ENCODE measurements at regions not wholly inside any gene's neighbourhood (a gene's known extent, or its start where the extent isn't known, plus 50 kb on each side); places are given as distances from the start of the nearest gene placed in this dataset.

- DNase-seq, result no peak
- ChIA-PET POLR2A (ENCODE audit: unreplicated experiment) (no interaction called here), CTCF (no interaction called here)
- Histone ChIP-seq H3K79me2 (ENCODE audit: low read depth) (no peaks in the 10 kb centered on the region), H2AFZ (no peak overlapping the region), H3F3A (ENCODE audit: insufficient read depth, low read depth) (no peaks in the 10 kb centered on the region), H3K9me3 (ENCODE audit: insufficient read depth, low read depth) (no peaks in the 10 kb centered on the region), H3K27me3 (ENCODE audit: insufficient read depth, low read depth) (no peaks in the 10 kb centered on the region), H3K4me1 (replicated peaks; ENCODE audit: insufficient read depth) (no peaks in the 10 kb centered on the region), H3K27ac (no peak overlapping the region), H3K9me2 (ENCODE audit: insufficient read depth) (0 out of 2 replicates have a peak, but pooled peaks cover 4% of the 10 kb centered on the region), H4K20me1 (ENCODE audit: insufficient read depth) (no peaks in the 10 kb centered on the region), H3K36me3 (ENCODE audit: low read depth) (no peaks in the 10 kb centered on the region), H3K4me2 (no peak overlapping the region), H3K4me3 (no peak overlapping the region)
- intact Hi-C loops (cut with micrococcal nuclease; ENCODE audit: unreplicated experiment), result no loop called here
- BruUV-seq (replicated peaks), result no TSS peak
- TF ChIP-seq CTCF (conservative IDR thresholded peaks at IDR 0.05) (no peak), EZH2 (IDR thresholded peaks at IDR 0.05; ENCODE audit: low read depth) (no peak)
Observed at GRCh38 chr2:12389344-12390045, 327.2 kb upstream of the TRIB2 start.

GRCh38 chr2:12391116-12391515 lies 325.6 kb upstream of the TRIB2 start:
- H3K79me2 ChIP-seq (ENCODE audit: low read depth), result no peaks in the 10 kb centered on the region
- H3K4me1 ChIP-seq (replicated peaks; ENCODE audit: insufficient read depth), result no peaks in the 10 kb centered on the region
- no peaks in the 10 kb centered on the region for H3K9me3 ChIP-seq (ENCODE audit: insufficient read depth, low read depth)
- no peaks in the 10 kb centered on the region for H3F3A ChIP-seq (ENCODE audit: insufficient read depth, low read depth)
- no peaks in the 10 kb centered on the region for H3K27me3 ChIP-seq (ENCODE audit: insufficient read depth, low read depth)
- no peak overlapping the region for H2AFZ ChIP-seq
- no peak overlapping the region for H3K4me2 ChIP-seq
- no peaks in the 10 kb centered on the region for H4K20me1 ChIP-seq (ENCODE audit: insufficient read depth)
- H3K27ac ChIP-seq, result no peak overlapping the region
- no peak overlapping the region for H3K4me3 ChIP-seq
- no peak for TF ChIP-seq EZH2 (IDR thresholded peaks at IDR 0.05; ENCODE audit: low read depth)
- no peak for TF ChIP-seq CTCF (conservative IDR thresholded peaks at IDR 0.05)
- no peak for DNase-seq
- POLR2A ChIA-PET (ENCODE audit: unreplicated experiment), result no interaction called here
- H3K9me2 ChIP-seq (ENCODE audit: insufficient read depth), result 0 out of 2 replicates have a peak, but pooled peaks cover 4% of the 10 kb centered on the region
- H3K36me3 ChIP-seq (ENCODE audit: low read depth), result no peaks in the 10 kb centered on the region
- no TSS peak for BruUV-seq (replicated peaks)
- intact Hi-C loops (cut with micrococcal nuclease; ENCODE audit: unreplicated experiment), result no loop called here
- CTCF ChIA-PET, result no interaction called here

- no peaks in the 10 kb centered on the region for H3K27me3 ChIP-seq (ENCODE audit: insufficient read depth, low read depth)
- no peaks in the 10 kb centered on the region for H3F3A ChIP-seq (ENCODE audit: insufficient read depth, low read depth)
- H3K27ac ChIP-seq, result no peak overlapping the region
- DNase-seq, result no peak
- no peaks in the 10 kb centered on the region for H3K9me2 ChIP-seq (ENCODE audit: insufficient read depth)
- H3K4me1 ChIP-seq (replicated peaks; ENCODE audit: insufficient read depth), result no peaks in the 10 kb centered on the region
- BruUV-seq (replicated peaks), result no TSS peak
- H3K36me3 ChIP-seq (ENCODE audit: low read depth), result no peaks in the 10 kb centered on the region
- no peaks in the 10 kb centered on the region for H4K20me1 ChIP-seq (ENCODE audit: insufficient read depth)
- CTCF ChIA-PET, result no interaction called here
- POLR2A ChIA-PET (ENCODE audit: unreplicated experiment), result no interaction called here
- no peak overlapping the region for H2AFZ ChIP-seq
- H3K4me3 ChIP-seq, result no peak overlapping the region
- TF ChIP-seq EZH2 (IDR thresholded peaks at IDR 0.05; ENCODE audit: low read depth) (no peak), CTCF (conservative IDR thresholded peaks at IDR 0.05) (no peak)
- intact Hi-C loops (cut with micrococcal nuclease; ENCODE audit: unreplicated experiment), result no loop called here
- H3K4me2 ChIP-seq, result no peak overlapping the region
- H3K79me2 ChIP-seq (ENCODE audit: low read depth), result no peaks in the 10 kb centered on the region
- 0 out of 2 replicates have a peak, but pooled peaks cover 3% of the 10 kb centered on the region for H3K9me3 ChIP-seq (ENCODE audit: insufficient read depth, low read depth)
Observed at GRCh38 chr2:12396699-12397098, 320.0 kb upstream of the TRIB2 start.
